AG08395 (cell line): ENCODE measurements at regions not wholly inside any gene's neighbourhood (a gene's known extent, or its start where the extent isn't known, plus 50 kb on each side); places are given as distances from the start of the nearest gene placed in this dataset.

Experiments used
- DNase-seq: peaks from one replicate; pipeline ENCODE4 v3.0.0; 2012; ENCODE audit warnings: mixed read lengths, low spot score

GRCh38 chr18:10286580-10287150 lies 167.8 kb upstream of the APCDD1 start:
- DNase-seq = no peak

GRCh38 chr18:10289251-10289650 lies 165.2 kb upstream of the APCDD1 start:
- DNase-seq = no peak

GRCh38 chr18:10289951-10290637 lies 164.3 kb upstream of the APCDD1 start:
- no peak for DNase-seq

- no peak for DNase-seq
Observed at GRCh38 chr18:10290638-10291235, 163.7 kb upstream of the APCDD1 start.

GRCh38 chr18:10291568-10291981 lies 162.9 kb upstream of the APCDD1 start:
- peak; percentile 55 for DNase-seq

- DNase-seq = no peak
Observed at GRCh38 chr18:10293966-10294365, 160.5 kb upstream of the APCDD1 start.

GRCh38 chr18:10295751-10296150 lies 158.7 kb upstream of the APCDD1 start:
- DNase-seq = no peak

- DNase-seq = no peak
Observed at GRCh38 chr18:10296491-10296890, 157.9 kb upstream of the APCDD1 start.

- no peak for DNase-seq
Observed at GRCh38 chr18:10297086-10297485, 157.3 kb upstream of the APCDD1 start.

- no peak for DNase-seq
Observed at GRCh38 chr18:10298346-10298745, 156.1 kb upstream of the APCDD1 start.

GRCh38 chr18:10299643-10300042 lies 154.8 kb upstream of the APCDD1 start:
- peak; percentile 34 for DNase-seq

GRCh38 chr18:10300739-10301138 lies 153.7 kb upstream of the APCDD1 start:
- DNase-seq = no peak

- no peak for DNase-seq
Observed at GRCh38 chr18:10301831-10302483, 152.5 kb upstream of the APCDD1 start.

GRCh38 chr18:10303171-10303570 lies 151.3 kb upstream of the APCDD1 start:
- DNase-seq = no peak

GRCh38 chr18:10304853-10305252 lies 149.6 kb upstream of the APCDD1 start:
- DNase-seq = peak; percentile 82

- no peak for DNase-seq
Observed at GRCh38 chr18:10306779-10307178, 147.7 kb upstream of the APCDD1 start.

- no peak for DNase-seq
Observed at GRCh38 chr18:10308154-10308553, 146.3 kb upstream of the APCDD1 start.

- no peak for DNase-seq
Observed at GRCh38 chr18:10310626-10311025, 143.8 kb upstream of the APCDD1 start.

- DNase-seq = peak; percentile 84
Observed at GRCh38 chr18:10312326-10313015, 142.0 kb upstream of the APCDD1 start.

- no peak for DNase-seq
Observed at GRCh38 chr18:10313016-10313342, 141.5 kb upstream of the APCDD1 start.

GRCh38 chr18:10314066-10314465 lies 140.4 kb upstream of the APCDD1 start:
- peak; percentile 16 for DNase-seq

GRCh38 chr18:10315522-10315921 lies 138.9 kb upstream of the APCDD1 start:
- DNase-seq = no peak

GRCh38 chr18:10316778-10317177 lies 137.7 kb upstream of the APCDD1 start:
- no peak for DNase-seq
